ENCODE measurements at regions not wholly inside any gene's neighbourhood (a gene's known extent, or its start where the extent isn't known, plus 50 kb on each side); places are given as distances from the start of the nearest gene placed in this dataset.

DNA sequence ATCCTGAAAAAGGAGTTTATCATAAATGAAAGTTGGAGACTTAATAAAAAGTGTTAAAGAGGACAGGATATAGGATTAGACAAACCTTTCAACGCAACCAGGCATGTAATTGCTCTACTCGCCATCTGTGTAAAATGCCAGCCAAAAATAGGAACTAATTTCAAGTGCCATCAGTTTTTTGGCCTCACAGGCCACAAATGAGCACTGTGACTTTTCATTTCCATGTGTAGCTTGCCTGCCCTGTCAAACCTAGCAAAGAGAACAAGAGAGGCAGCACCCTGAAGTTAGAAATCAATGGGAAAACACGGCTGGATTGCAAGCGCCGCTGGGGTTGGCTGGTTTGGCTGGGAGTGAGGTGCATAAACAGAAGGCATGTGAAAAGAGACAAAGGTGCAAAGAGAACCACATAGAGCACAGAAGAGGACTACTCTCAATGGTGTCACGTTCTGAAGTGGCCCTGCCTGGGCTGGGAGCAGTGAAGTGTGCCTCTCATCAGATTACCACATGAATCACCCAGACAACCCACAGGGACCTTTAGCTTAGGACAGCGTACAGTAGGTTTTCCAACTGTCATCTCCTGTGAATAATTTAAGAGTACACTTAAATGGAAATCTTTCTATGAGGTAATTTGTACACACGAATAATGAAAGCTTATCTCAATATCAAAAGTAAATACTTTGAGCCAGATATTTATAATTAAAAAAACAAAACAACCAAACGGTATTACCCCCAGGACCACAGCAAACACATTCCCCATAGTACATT lies 78.0 kb upstream of the NHSL1 start:
- no peak for DNase-seq (ENCODE audit: low read depth in 2 of 2)

DNA sequence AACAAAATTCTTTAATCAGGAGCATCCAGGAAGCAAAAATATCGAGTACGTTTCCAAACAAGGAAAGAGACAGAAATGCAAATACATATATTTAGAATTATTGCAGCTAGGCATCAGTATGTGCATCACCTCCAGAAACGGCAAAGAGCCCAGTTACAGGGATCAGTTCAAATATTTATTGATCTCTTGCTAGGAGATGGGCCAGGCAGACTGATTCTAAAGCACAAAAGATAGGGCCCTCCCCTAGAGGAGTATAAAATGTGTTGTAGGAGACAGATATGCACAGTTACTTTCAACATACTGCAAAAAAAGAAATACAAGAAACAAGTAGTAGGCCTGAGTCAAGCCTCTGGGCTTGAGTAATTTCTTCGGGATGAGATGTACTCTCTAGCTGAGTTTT lies 80.7 kb upstream of the NHSL1 start:
- DNase-seq (ENCODE audit: low read depth in 2 of 2): no peak

DNA sequence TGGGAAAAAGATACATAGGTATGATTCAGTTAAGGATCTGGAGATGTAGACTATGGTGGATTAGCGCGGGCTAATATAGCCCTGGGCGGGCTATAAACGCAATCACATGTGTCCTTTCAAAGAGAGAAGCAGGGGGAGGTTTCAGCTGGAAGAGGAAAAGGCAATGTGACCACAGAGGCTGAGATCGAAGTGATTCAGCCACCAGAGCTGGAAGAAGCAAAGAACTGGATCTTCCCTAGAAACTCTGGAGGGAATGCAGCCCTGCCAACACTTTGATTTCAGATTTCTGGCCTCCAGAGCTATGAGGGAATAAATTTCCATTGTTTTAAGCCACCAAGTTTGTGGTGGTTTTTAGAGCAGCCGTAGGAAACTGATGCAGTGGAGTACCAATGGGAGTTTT lies 81.5 kb upstream of the NHSL1 start:
- DNase-seq (ENCODE audit: low read depth in 2 of 2): no peak

DNA sequence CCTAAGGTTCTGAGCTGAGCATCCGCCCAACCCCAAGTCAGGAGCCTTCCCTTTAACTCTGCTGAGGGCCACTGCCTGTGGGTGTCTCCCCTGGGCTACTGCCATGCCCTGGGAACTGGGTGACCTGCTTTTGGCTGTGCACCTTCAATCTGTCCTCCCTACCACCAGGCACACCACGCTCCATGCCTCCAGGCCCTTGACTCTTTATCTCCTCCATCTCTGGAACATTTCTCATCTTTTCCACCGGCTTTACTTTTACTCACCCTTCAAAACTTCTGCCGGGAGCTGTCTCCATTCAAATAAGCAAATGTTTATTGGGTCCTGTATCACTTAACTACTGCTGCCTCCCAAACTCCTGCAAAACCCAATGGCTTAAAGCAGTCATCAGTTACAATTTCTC lies 83.3 kb upstream of the NHSL1 start:
- DNase-seq (ENCODE audit: low read depth in 2 of 2): no peak

DNA sequence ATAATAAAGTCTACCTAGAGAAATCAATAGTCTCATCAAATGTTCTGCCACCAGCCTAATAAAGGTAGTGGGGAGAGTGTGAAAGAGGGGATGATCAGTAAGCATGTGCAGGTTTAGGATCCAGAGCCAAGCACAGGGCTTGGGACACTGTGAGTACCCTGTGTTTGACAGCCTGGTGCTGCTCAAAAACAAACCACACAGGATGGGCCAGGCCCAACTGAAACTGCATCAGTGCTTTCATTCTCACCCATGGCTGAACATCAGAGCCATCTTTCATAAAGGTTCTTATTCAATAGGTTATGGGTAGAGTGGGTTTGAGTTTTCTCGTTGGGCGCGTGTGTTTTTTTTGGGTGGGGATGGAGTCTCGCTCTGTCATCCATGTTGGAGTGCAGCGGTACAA lies 87.3 kb upstream of the NHSL1 start:
- DNase-seq (ENCODE audit: low read depth in 2 of 2): no peak

DNA sequence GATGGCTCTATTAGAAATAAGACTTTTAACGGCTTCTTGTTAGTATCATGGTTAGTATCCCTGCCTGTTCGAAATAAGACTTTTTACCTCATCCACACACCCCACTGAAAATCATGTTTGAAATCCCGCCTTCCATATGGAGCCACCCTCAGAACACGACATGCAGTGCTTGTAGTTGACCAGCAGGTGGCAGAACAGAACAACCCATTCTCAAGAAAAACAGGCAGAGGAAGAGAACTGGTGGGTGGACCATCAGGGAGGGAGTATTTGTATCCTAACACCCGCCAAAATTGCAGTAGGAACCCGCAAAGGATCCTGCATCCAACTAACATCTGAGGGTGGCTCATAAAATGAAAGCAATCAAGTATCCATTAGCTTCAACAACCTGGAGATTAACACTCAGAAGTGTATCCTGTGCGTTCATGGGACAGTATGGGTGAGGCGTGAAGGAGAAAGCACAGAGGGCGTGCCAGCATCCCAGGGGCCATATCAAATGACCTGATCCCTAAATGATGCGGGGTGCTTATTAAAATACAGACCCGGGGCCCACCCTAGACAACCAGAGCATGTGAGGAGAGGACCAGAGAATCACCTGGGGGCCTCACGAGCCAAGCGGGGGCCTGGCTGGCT lies 89.6 kb upstream of the NHSL1 start:
- DNase-seq (ENCODE audit: low read depth in 2 of 2): peak; percentile 39 to 52

DNA sequence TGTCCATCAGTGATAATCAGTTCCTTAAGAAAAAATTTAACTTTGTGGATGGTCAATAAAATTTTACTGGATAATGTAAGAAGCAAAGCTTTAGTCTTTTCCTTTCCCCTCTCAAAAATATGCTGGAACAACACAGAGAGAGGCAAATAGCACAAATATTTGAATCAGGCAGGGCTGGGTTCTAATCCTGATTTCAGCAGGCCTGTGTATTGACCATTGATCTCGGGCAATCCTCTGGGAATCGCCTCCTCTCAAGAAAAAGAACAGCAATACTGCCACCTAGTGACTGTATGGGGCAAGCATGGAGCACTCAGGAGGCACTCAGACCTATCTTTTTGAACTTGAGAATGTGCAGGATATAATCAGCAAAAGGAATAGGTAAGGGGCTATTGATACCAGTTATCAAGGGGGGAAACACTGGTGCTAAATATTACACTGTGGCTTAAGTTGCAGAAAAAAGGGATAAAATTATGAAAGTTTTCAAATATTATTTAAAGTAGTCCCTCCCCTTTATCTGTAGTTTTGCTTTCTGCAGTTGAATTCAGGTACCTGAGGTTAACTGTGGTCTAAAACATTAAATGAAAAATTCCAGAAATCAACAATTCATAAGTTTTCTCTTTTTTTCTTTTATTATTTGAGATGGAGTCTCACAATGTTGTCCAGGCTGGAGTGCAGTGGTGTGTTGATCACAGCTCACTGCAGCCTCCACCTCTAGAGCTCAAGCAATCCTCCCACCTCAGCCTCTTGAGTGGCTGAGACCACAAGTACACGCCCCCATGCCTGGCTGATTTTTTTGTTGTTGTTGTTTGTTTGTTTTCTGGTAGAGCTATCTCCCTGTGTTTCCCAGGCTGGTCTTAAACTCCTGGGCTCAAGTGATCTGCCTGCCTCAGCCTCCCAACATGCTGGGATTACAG lies 91.8 kb upstream of the NHSL1 start:
- peak; percentile 39 to 49 for DNase-seq (ENCODE audit: low read depth in 2 of 2)

DNA sequence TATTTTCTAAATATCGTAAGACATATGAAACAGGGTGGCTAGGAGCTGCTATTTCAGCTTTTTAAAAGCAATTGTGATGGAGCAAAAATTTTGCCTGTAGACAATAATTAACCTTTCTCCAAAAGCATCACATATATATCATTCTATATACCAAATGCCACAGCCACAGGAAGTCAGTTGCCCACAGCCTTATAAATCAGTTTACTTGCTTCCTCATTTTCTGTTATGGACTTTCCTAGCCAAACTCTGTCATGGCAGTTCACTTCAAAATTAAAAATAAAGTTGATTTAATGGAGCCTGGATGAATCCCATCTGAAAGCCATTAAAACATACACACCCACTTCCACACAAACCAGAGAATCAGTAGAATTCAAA lies 93.4 kb upstream of the NHSL1 start:
- no peak for DNase-seq (ENCODE audit: low read depth in 2 of 2)

DNA sequence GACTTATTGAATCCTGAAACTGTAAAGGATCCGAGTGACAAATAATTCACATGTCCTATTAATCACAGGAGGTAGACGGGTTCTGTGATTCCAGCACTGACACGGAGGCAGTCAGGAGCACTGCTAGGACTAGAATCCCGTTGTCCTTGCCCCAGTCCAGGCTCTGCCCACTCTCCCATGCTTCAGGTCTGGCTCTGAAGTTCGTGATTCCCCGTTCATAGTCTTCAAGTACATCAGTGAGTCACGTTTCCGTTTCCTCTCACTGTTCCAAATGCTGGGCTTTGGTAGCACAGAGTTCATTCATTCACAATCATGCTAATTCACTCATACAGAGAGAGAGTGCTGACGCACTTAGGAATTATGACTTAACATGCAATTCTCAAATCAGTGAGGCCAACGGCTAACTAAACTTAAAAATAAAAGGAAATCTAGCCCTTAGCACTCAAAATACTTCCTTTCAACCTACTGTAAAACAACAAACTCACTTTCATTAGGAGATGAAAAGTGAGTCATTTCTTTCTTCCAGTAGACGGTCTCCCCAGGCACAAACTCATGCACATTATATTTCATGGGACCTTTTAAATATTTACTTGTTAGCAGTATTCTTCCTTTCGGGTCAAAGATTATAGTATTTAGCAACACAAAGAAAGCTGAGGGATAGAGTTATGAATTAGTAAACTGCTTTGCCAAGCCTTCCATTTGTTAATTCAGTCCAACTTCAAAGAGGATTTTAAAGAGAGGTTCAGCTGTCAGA lies 94.0 kb upstream of the NHSL1 start:
- DNase-seq (ENCODE audit: low read depth in 2 of 2): peak; percentile 88 to 91

DNA sequence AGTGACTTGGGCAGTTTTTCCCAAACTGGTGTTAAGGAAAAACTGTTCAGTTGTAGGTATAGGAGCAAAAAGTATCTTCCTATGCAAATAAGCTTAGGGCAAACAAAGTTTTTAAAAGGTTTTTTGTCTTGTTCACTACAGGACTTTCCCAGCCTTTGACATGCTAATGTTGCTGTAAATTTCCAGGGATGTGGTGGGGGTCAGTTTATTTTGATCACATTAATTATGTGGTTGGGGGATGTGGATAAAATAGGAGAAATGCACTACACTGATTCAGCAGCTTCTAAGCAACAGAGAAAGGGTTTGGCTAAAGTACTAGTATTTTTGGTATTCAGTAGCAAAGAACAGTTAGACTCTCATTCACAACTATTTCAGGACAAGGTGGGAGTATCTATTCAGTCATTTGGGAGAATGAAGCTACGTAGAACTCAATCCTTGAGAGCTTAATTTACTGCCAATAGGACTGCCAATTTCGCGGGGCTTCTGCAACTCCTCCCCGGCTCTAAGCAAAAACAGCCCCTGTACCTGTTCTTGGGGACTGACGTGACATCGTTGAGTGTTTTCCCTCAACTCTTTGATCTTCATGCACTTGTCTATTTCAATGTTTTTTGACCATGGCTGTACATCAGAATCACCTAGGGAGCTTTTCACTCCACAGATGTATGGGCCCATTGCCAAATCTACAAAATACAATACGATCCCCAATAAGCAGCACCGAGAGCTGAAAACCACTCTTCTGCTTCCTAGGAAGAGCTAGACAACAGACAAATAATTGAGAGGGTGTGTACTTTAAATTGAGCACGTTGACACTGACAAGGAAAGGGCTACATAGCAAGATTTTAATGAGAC lies 94.8 kb upstream of the NHSL1 start:
- DNase-seq (ENCODE audit: low read depth in 2 of 2): no peak

DNA sequence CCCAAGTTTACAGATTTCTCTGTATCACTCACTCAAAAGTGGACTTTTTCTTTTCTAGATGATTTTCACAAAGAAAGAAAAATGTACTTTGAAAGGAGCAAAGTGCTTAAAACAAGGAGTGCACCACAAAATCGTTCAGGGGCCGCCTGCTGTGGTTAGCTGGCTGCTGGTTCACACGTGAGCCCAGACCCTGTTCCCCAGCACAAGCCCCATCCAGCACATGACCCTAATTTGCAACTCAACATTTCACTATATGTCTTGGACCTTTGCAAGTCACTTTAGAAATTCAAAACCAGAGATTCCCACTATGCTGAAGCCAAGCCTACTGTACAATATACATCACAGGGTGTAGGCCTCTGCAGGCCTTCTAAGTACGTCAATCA lies 95.5 kb upstream of the NHSL1 start:
- DNase-seq (ENCODE audit: low read depth in 2 of 2): no peak

DNA sequence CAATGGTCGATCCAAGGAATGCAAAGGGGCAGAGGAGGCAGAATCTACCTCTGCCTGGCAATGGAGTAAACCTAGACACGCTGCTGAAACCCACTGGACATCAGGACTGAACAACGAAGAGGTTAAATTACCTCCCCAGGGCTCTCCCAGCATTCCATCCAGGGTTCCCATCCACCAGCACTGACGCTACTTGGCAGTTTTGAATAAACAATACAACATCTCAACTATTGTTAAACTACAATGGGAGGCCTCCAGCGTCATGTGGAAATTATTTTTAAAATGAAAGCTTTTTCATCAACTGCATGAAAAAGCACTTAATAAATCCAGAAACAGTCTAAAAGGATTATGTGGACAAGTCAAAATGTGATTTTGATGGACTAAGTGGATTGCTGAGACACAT lies 96.8 kb upstream of the NHSL1 start:
- DNase-seq (ENCODE audit: low read depth in 2 of 2): no peak

DNA sequence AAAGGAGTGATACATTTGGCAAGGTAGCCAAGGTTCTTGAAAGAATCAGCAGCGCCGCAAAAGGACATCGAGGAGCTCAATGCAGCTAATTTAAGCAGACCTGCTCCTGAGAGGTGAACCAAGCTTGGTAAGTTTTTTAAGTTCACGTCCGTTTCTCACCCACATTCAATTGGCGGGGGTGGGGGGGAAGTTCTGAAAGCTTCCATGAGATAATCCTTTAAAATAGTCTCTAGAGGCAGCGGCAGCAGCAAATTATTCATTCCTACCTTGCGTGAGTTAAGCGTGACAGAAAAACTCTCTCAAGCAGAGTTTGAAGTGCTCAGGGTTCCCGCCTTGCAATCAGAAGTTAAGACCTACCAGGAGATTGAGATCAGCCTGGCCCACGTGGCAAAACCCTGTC lies 97.3 kb upstream of the NHSL1 start:
- DNase-seq (ENCODE audit: low read depth in 2 of 2): no peak

DNA sequence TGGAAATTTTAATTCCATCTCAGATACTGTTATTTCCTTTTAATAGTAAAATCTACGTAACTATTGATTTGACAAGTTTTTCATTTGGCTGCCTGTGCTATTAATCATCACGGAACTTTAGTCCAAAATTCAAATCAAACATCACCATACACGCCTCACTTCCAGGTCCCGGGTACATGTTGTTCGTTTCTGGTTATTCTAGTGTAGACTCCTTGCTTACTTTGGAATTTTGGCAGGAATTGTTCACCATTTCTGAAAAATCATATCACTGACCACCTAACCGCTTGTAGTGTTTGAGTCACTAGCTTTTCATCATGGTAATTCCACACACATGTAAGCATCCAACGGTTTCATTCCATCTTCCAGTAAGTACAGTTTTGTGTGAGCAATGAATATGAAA lies 98.0 kb upstream of the NHSL1 start:
- no peak for DNase-seq (ENCODE audit: low read depth in 2 of 2)

DNA sequence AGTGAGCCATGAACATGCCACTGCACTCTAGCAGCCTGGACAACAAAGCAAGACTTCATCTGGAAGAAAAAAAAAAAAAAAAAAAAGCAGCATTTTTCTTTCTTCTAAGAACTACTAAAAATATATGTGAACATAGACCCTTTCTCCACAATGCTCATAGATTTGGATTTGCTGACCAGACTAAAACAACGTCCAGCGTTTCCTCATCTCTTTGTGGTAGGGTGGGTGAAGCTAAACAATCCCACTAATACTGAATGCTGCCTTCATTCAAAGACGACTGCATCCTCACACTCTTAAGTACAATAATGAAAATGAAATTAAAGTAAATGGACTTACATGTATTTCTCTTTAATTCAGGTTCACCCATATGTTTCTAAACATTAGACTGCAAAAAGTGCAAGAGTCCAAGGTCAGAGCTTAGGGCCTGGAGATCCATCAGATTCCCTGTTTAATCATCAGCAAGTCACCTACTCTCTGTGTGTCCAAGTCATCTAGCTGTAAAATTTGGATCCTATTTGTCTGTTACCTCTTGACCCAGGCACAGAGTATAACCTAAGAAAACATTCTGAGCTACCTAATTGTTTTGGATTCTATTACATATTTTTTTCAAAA lies 99.4 kb upstream of the NHSL1 start:
- no peak for DNase-seq (ENCODE audit: low read depth in 2 of 2)

DNA sequence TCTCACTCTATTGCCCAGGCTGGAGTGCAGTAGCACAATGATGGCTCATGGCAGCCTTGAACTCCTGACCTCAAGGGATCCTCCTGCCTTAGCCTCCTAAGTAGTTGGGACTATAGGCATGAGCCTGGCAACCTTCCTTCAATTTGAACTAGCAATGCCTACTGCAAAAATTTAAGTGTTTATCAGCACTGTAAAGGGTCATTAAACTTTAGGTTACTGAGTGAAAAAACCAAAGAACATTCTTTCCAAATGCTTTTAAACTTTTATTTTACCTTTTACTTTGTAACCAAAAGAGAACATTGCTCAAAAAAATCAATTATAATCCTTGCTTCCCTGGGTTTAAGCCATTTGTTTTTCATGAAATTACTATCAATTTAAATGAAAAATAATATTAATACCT lies 101.0 kb upstream of the NHSL1 start:
- DNase-seq (ENCODE audit: low read depth in 2 of 2): no peak

DNA sequence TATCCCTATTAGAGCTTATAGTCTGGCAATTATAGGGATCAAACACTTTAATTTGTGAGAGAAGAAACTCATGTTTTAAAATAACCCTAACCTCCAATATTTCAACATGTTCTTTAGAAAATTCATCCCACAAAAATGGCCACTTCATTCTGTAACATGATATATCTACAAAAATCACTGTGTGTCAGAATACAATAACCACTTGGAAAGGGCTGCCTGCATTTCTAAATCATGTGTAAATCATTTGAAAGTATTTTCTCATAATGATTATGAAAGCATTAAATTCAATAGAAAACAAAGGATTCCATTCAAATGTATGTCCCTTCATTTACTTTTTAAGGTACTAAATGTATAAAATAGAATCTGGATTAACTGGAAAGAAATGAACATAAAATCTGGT lies 101.4 kb upstream of the NHSL1 start:
- peak; percentile 35 to 38 for DNase-seq (ENCODE audit: low read depth in 2 of 2)

DNA sequence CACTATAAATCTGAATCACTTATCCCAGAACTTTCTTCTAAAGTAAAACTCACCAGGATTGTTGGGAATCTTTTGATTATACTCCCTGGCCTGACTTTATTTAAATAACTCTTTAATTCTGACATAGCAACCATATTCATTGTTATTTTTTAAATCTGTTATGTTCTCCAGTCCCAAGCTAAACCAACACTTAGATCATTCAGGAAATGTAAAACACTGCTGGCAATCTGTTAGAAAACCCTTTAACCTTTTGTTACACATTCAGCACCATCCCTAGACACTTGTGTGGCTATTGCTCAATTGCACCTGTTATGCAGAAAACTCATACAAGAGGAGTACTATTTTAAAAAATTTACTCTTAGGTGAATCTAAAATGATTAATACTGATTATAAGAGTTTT lies 101.8 kb upstream of the NHSL1 start:
- DNase-seq (ENCODE audit: low read depth in 2 of 2): no peak

DNA sequence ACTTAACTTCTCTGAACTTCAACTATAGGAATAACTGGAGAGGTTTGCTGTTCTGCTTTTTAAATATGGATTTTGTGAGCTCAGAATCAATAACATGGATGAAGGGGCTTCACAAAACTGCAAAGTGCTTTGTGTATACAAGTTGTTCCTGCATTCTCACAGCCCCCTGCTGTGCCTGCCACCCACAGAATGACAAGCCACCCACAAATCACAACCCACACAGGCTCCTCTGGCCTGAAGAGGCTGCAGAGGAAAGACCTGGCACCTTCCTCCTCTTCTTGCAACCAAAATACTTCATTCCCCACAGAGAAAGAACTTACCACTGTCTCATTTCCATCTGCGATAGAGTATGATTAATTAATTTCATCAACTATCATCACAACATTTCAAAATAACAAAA lies 106.7 kb upstream of the NHSL1 start:
- DNase-seq (ENCODE audit: low read depth in 2 of 2): no peak
